Caco-2 (cell line): ENCODE measurements at regions not wholly inside any gene's neighbourhood (a gene's known extent, or its start where the extent isn't known, plus 50 kb on each side); places are given as distances from the start of the nearest gene placed in this dataset.

ENCODE experiments used
- BruUV-seq: library from RNA; stranded (reverse); fragments of 400-500 nt; replicated peaks from 2 replicates; lab custom pipeline; 2021; lab: Mats Ljungman, UMichigan
- CTCF ChIA-PET: fragments of 300-600 bp; sonication (Branson Sonifier 250); formaldehyde crosslinking; loops from one replicate; lab custom pipeline; 2022; ENCODE audit warnings: antibody characterized with exemption; lab: Charles Lee
- POLR2A ChIA-PET: fragments of 300-600 bp; sonication (Branson Sonifier 250); formaldehyde crosslinking; loops from one replicate; lab custom pipeline; 2022; ENCODE audit warnings: antibody characterized with exemption; lab: Charles Lee
- DNase-seq, 2 experiments: peaks; one replicate each; pipeline versions ENCODE4 v3.0.0 to v3.0.0-alpha.2; 2020 to 2022
- H3K27me3 ChIP-seq: replicated peaks from 2 replicates; pipeline ENCODE4 v1.6.0; 2011; ENCODE audit warnings: low read length; ENCODE audit not compliant: control insufficient read depth, insufficient read depth
- H3K36me3 ChIP-seq: 2 replicates; pipeline ENCODE4 v1.5.1; 2011; ENCODE audit warnings: low read length; ENCODE audit not compliant: control insufficient read depth, insufficient read depth
- H3K4me1 ChIP-seq: fragments of 250-450 bp; sonication (Bioruptor Pico); 2 replicates; pipeline ENCODE4 v1.5.1; 2020; ENCODE audit warnings: mild to moderate bottlenecking
- H3K4me3 ChIP-seq: 2 replicates; pipeline ENCODE4 v1.5.1; 2011; ENCODE audit warnings: low read depth, mild to moderate bottlenecking, control low read depth, low read length
- H3K9me3 ChIP-seq: fragments of 250-450 bp; sonication (Bioruptor Pico); 2 replicates; pipeline ENCODE4 v1.5.1; 2020; ENCODE audit warnings: mild to moderate bottlenecking, moderate library complexity
- H3K27ac Mint-ChIP-seq: one replicate; pipeline ENCODE4 v1.8.0; 2022; ENCODE audit warnings: mixed read lengths; ENCODE audit not compliant: unreplicated experiment
- H3K27me3 Mint-ChIP-seq: one replicate; pipeline ENCODE4 v1.8.0; 2022; ENCODE audit warnings: mixed read lengths; ENCODE audit not compliant: insufficient read depth, unreplicated experiment
- H3K36me3 Mint-ChIP-seq: one replicate; pipeline ENCODE4 v1.8.0; 2022; ENCODE audit warnings: mild to moderate bottlenecking, mixed read lengths; ENCODE audit not compliant: insufficient read depth, unreplicated experiment
- H3K4me1 Mint-ChIP-seq: one replicate; pipeline ENCODE4 v1.8.0; 2022; ENCODE audit warnings: low read depth, mixed read lengths; ENCODE audit not compliant: unreplicated experiment
- H3K4me3 Mint-ChIP-seq: one replicate; pipeline ENCODE4 v1.8.0; 2022; ENCODE audit warnings: mild to moderate bottlenecking, moderate library complexity, mixed read lengths; ENCODE audit not compliant: unreplicated experiment
- H3K9me3 Mint-ChIP-seq: one replicate; pipeline ENCODE4 v1.8.0; 2022; ENCODE audit warnings: mixed read lengths; ENCODE audit not compliant: unreplicated experiment
- intact Hi-C: fragments of 100-400 bp; cut with micrococcal nuclease; formaldehyde crosslinking; loops from one replicate; pipeline ENCODE4 v1.10.0; 2022; ENCODE audit not compliant: unreplicated experiment
- TF ChIP-seq, protein P1 (sequence below), 2 experiments: fragments of 200-600 bp in 1 of 2; IDR thresholded peaks; 1 replicate in 1 of 2; 2 replicates in 1 of 2; pipeline versions ENCODE4 v1.5.1 to v1.8.0; 2011 to 2022; ENCODE audit warnings: antibody characterized with exemption in 1 of 2, control low read depth in 1 of 2, inconsistent platforms in 1 of 2, low read depth in 1 of 2, low read length in 1 of 2, mild to moderate bottlenecking in 1 of 2, moderate library complexity in 1 of 2; ENCODE audit not compliant: insufficient read depth in 1 of 2, severe bottlenecking in 1 of 2, unreplicated experiment in 1 of 2

- intact Hi-C loops, result no loop called here
These were observed 278.0 kb upstream of the DSEL start for GRCh38 chr18:67794521-67794920.

GRCh38 chr18:67790527-67790926 lies 274.0 kb upstream of the DSEL start:
- Mint-ChIP-seq H3K9me3 (no peaks in the 10 kb centered on the region), H3K36me3 (no peaks in the 10 kb centered on the region), H3K4me1 (no peaks in the 10 kb centered on the region), H3K27me3 (no peaks in the 10 kb centered on the region), H3K27ac (no peak overlapping the region), H3K4me3 (no peak overlapping the region)
- intact Hi-C loops, result no loop called here
- H3K4me1 ChIP-seq, result no peaks in the 10 kb centered on the region
- ChIA-PET CTCF (no interaction called here), POLR2A (no interaction called here)
- BruUV-seq, result no TSS peak
- H3K27me3 ChIP-seq, result no peaks in the 10 kb centered on the region
- H3K9me3 ChIP-seq, result no peaks in the 10 kb centered on the region
- H3K36me3 ChIP-seq, result no peaks in the 10 kb centered on the region
- DNase-seq, result no peak
- TF ChIP-seq, protein P1, sequence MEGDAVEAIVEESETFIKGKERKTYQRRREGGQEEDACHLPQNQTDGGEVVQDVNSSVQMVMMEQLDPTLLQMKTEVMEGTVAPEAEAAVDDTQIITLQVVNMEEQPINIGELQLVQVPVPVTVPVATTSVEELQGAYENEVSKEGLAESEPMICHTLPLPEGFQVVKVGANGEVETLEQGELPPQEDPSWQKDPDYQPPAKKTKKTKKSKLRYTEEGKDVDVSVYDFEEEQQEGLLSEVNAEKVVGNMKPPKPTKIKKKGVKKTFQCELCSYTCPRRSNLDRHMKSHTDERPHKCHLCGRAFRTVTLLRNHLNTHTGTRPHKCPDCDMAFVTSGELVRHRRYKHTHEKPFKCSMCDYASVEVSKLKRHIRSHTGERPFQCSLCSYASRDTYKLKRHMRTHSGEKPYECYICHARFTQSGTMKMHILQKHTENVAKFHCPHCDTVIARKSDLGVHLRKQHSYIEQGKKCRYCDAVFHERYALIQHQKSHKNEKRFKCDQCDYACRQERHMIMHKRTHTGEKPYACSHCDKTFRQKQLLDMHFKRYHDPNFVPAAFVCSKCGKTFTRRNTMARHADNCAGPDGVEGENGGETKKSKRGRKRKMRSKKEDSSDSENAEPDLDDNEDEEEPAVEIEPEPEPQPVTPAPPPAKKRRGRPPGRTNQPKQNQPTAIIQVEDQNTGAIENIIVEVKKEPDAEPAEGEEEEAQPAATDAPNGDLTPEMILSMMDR (IDR thresholded peaks at IDR 0.05; ENCODE audit: insufficient read depth in 1 of 2, low read depth in 1 of 2, low read length in 1 of 2, severe bottlenecking in 1 of 2, unreplicated experiment in 1 of 2), result no peak
- no peak overlapping the region for H3K4me3 ChIP-seq

More at GRCh38 chr18:67794521-67794920, 278.0 kb upstream of the DSEL start:
- H3K9me3 ChIP-seq, result no peaks in the 10 kb centered on the region
- DNase-seq, result no peak
- no peaks in the 10 kb centered on the region for H3K4me1 Mint-ChIP-seq
- H3K27me3 ChIP-seq, result no peaks in the 10 kb centered on the region
- H3K4me3 Mint-ChIP-seq, result no peak overlapping the region
- H3K9me3 Mint-ChIP-seq, result no peaks in the 10 kb centered on the region
- H3K27ac Mint-ChIP-seq, result no peak overlapping the region
- CTCF ChIA-PET, result no interaction called here
- no peaks in the 10 kb centered on the region for H3K27me3 Mint-ChIP-seq
- no peaks in the 10 kb centered on the region for H3K4me1 ChIP-seq
- no TSS peak for BruUV-seq
- no peaks in the 10 kb centered on the region for H3K36me3 ChIP-seq
- H3K36me3 Mint-ChIP-seq, result no peaks in the 10 kb centered on the region
- no peak overlapping the region for H3K4me3 ChIP-seq
- TF ChIP-seq, protein P1 (IDR thresholded peaks at IDR 0.05; ENCODE audit: insufficient read depth in 1 of 2, low read depth in 1 of 2, low read length in 1 of 2, severe bottlenecking in 1 of 2, unreplicated experiment in 1 of 2), result no peak
- POLR2A ChIA-PET, result no interaction called here

DNA sequence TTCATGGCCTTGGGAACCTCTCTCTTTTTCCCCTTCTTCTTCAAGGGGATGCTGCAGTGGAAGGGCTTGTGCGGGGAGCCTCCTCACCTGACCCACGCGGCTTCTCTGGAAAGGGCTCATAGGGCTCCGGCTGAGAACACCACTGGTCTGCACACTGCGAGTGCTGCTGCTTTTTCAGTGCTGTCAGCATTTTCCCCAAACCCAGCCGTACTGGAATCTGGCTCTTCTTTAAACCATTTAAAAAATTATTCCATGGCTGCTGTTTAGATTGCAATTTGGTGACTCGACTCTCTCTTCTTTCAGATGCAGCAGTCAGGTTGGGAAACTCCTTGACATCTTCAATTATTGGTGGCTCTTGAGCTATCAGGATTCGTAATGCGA lies 272.6 kb upstream of the DSEL start:
- Histone ChIP-seq H3K9me3 (no peaks in the 10 kb centered on the region), H3K27me3 (no peaks in the 10 kb centered on the region), H3K36me3 (no peaks in the 10 kb centered on the region), H3K4me1 (no peaks in the 10 kb centered on the region), H3K4me3 (no peak overlapping the region)
- TF ChIP-seq, protein P1 (IDR thresholded peaks at IDR 0.05; ENCODE audit: insufficient read depth in 1 of 2, low read depth in 1 of 2, low read length in 1 of 2, severe bottlenecking in 1 of 2, unreplicated experiment in 1 of 2), result no peak
- no TSS peak for BruUV-seq
- intact Hi-C loops, result no loop called here
- Mint-ChIP-seq H3K4me1 (no peaks in the 10 kb centered on the region), H3K27me3 (no peaks in the 10 kb centered on the region), H3K4me3 (no peak overlapping the region), H3K27ac (no peak overlapping the region), H3K9me3 (no peaks in the 10 kb centered on the region), H3K36me3 (no peaks in the 10 kb centered on the region)
- no peak for DNase-seq
- ChIA-PET CTCF (no interaction called here), POLR2A (no interaction called here)
